Astrocyte (in vitro differentiated cells and primary cell): ENCODE measurements at regions not wholly inside any gene's neighbourhood (a gene's known extent, or its start where the extent isn't known, plus 50 kb on each side); places are given as distances from the start of the nearest gene placed in this dataset.

Experiments
- CTCF ChIP-seq: IDR thresholded peaks from 2 replicates; pipeline ENCODE4 v1.5.1; 2011; ENCODE audit warnings: low read depth, mild to moderate bottlenecking, inconsistent platforms, low read length, moderate library complexity; ENCODE audit not compliant: insufficient read depth
- EZH2 ChIP-seq: IDR thresholded peaks from 2 replicates; pipeline ENCODE4 v1.6.1; 2012; ENCODE audit warnings: mild to moderate bottlenecking, low read length, inconsistent platforms; ENCODE audit not compliant: insufficient read depth

- TF ChIP-seq EZH2 (no peak), CTCF (no peak)
Observed at GRCh38 chr9:29588361-29588760, 2015.1 kb upstream of the C9orf72 start.
